Nephron (organoid): ENCODE measurements at regions not wholly inside any gene's neighbourhood (a gene's known extent, or its start where the extent isn't known, plus 50 kb on each side); places are given as distances from the start of the nearest gene placed in this dataset.
A peak's percentile ranks its signal among the peaks of the same experiment; 100 is the strongest.

ENCODE experiments used
- H3K27ac Mint-ChIP-seq, 3 experiments: 2 replicates each; pipeline ENCODE4 v1.8.0; 2020; ENCODE audit warnings: mixed read lengths in 3 of 3, mild to moderate bottlenecking in 2 of 3, moderate library complexity in 1 of 3
- H3K27me3 Mint-ChIP-seq: 2 replicates; pipeline ENCODE4 v1.8.0; 2021; ENCODE audit warnings: low read depth, mild to moderate bottlenecking, moderate library complexity, mixed read lengths
- H3K36me3 Mint-ChIP-seq: 2 replicates; pipeline ENCODE4 v1.8.0; 2020; ENCODE audit warnings: low read depth, mixed read lengths
- H3K4me1 Mint-ChIP-seq: 2 replicates; pipeline ENCODE4 v1.8.0; 2020; ENCODE audit warnings: mixed read lengths
- H3K4me3 Mint-ChIP-seq, 3 experiments: 2 replicates each; pipeline ENCODE4 v1.8.0; 2020; ENCODE audit warnings: mild to moderate bottlenecking in 3 of 3, mixed read lengths in 3 of 3, moderate library complexity in 2 of 3
- H3K9me3 Mint-ChIP-seq: 2 replicates; pipeline ENCODE4 v1.8.0; 2020; ENCODE audit warnings: mixed read lengths
- CTCF ChIP-seq, 3 experiments: fragments of 200-600 bp; sonication (generic); IDR thresholded peaks; one replicate each; pipeline ENCODE4 v1.5.0; 2021; ENCODE audit warnings: antibody characterized with exemption in 3 of 3; ENCODE audit not compliant: unreplicated experiment in 3 of 3

- Mint-ChIP-seq H3K9me3 (peaks cover 3% of the 10 kb centered on the region), H3K4me1 (peaks cover 21% of the 10 kb centered on the region), H3K4me3 (peak overlapping the region; percentile 71 to 78 (median 74)), H3K27ac (peak overlapping the region; percentile 90 to 99 (median 98)), H3K27me3 (no peaks in the 10 kb centered on the region), H3K36me3 (no peaks in the 10 kb centered on the region)
- no peak for TF ChIP-seq CTCF (IDR thresholded peaks at IDR 0.05; ENCODE audit: unreplicated experiment in 3 of 3)
Measured at GRCh38 chr9:90433398-90433941, 209.2 kb downstream of the DIRAS2 start.

GRCh38 chr9:90441814-90442213 lies 200.8 kb downstream of the DIRAS2 start:
- H3K9me3 Mint-ChIP-seq = peaks cover 12% of the 10 kb centered on the region
- H3K4me3 Mint-ChIP-seq = no peak overlapping the region
- peaks cover 18% of the 10 kb centered on the region for H3K4me1 Mint-ChIP-seq
- no peak overlapping the region for H3K27ac Mint-ChIP-seq
- H3K36me3 Mint-ChIP-seq = no peaks in the 10 kb centered on the region
- peaks cover 20% of the 10 kb centered on the region for H3K27me3 Mint-ChIP-seq
- TF ChIP-seq CTCF (IDR thresholded peaks at IDR 0.05; ENCODE audit: unreplicated experiment in 3 of 3) = no peak

GRCh38 chr9:90442723-90443122 lies 199.9 kb downstream of the DIRAS2 start:
- Mint-ChIP-seq H3K4me3 (no peak overlapping the region), H3K4me1 (peaks cover 18% of the 10 kb centered on the region)
- no peak for TF ChIP-seq CTCF (IDR thresholded peaks at IDR 0.05; ENCODE audit: unreplicated experiment in 3 of 3)

GRCh38 chr9:90444609-90445204 lies 197.9 kb downstream of the DIRAS2 start:
- Mint-ChIP-seq H3K27ac (no peak overlapping the region), H3K27me3 (peaks cover 33% of the 10 kb centered on the region), H3K9me3 (peaks cover 4% of the 10 kb centered on the region), H3K36me3 (no peaks in the 10 kb centered on the region), H3K4me3 (no peak overlapping the region), H3K4me1 (peaks cover 18% of the 10 kb centered on the region)
- no peak for TF ChIP-seq CTCF (IDR thresholded peaks at IDR 0.05; ENCODE audit: unreplicated experiment in 3 of 3)

More at GRCh38 chr9:90442723-90443122, 199.9 kb downstream of the DIRAS2 start:
- H3K27me3 Mint-ChIP-seq = peaks cover 23% of the 10 kb centered on the region
- H3K36me3 Mint-ChIP-seq = no peaks in the 10 kb centered on the region
- H3K9me3 Mint-ChIP-seq = peaks cover 12% of the 10 kb centered on the region
- peak overlapping the region in 1 of 3 experiments; percentile 34 for H3K27ac Mint-ChIP-seq

GRCh38 chr9:90445391-90445790 lies 197.2 kb downstream of the DIRAS2 start:
- no peak for TF ChIP-seq CTCF (IDR thresholded peaks at IDR 0.05; ENCODE audit: unreplicated experiment in 3 of 3)
- H3K4me3 Mint-ChIP-seq = no peak overlapping the region
- H3K9me3 Mint-ChIP-seq = no peaks in the 10 kb centered on the region
- H3K27ac Mint-ChIP-seq = no peak overlapping the region
- no peaks in the 10 kb centered on the region for H3K36me3 Mint-ChIP-seq
- H3K4me1 Mint-ChIP-seq = peaks cover 18% of the 10 kb centered on the region
- H3K27me3 Mint-ChIP-seq = peaks cover 29% of the 10 kb centered on the region
